ENCODE measurements at regions not wholly inside any gene's neighbourhood (a gene's known extent, or its start where the extent isn't known, plus 50 kb on each side); places are given as distances from the start of the nearest gene placed in this dataset.

DNA sequence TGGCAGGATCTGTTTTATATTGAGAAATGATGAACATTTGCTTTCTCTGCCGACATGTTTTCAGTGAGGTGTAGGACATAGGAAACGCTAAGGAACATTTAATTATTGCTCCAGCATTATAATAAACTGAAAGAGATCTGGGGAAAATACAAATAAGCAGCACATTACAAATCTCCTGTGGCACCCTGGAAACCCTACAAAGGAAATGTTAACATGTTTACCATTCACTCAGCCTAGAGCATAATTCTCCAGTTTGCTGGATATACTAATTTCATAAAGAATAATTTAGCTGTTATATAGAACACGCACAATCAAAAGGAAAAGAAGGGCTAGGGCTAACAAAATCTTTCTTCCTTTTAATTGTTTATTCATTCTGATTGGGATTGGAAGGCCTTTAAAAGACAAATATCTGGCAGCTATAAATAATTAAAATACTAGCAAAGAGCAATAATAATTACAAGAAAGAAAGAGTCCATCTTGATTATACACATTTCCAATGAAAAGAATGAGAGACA is 299.4 kb downstream of the CRPPA start:
- H3K27me3 ChIP-seq (ENCODE audit: control insufficient read depth in 4 of 4, insufficient read depth in 4 of 4, low read length in 3 of 4) = no peaks in the 10 kb centered on the region
- 96% methylated on average over 3 of the region's 3 CpGs for WGBS
- no peak for DNase-seq (ENCODE audit: low spot score)
- TF ChIP-seq, protein P1, sequence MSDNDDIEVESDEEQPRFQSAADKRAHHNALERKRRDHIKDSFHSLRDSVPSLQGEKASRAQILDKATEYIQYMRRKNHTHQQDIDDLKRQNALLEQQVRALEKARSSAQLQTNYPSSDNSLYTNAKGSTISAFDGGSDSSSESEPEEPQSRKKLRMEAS (IDR thresholded peaks at IDR 0.05) = no peak
- TF ChIP-seq EGR1 (IDR thresholded peaks at IDR 0.05; ENCODE audit: low read depth in 2 of 2) = no peak
- no peak for TF ChIP-seq FOXA2 (IDR thresholded peaks at IDR 0.05)
- no peak for TF ChIP-seq RXRA (IDR thresholded peaks at IDR 0.05)
- TF ChIP-seq HNF4G (IDR thresholded peaks at IDR 0.05) = no peak
- TF ChIP-seq CTCF (IDR thresholded peaks at IDR 0.05; ENCODE audit: low read depth, low read length, missing input control) = no peak
- TF ChIP-seq FOXA1 (IDR thresholded peaks at IDR 0.05) = no peak
- TF ChIP-seq GABPA (IDR thresholded peaks at IDR 0.05 in 1 of 2, conservative IDR thresholded peaks at IDR 0.05 in 1 of 2) = no peak
- no peak for TF ChIP-seq SP1 (IDR thresholded peaks at IDR 0.05)
- TF ChIP-seq ATF3 (IDR thresholded peaks at IDR 0.05) = no peak
- no peak for TF ChIP-seq NR2F2 (IDR thresholded peaks at IDR 0.05)
- TF ChIP-seq, protein P2, sequence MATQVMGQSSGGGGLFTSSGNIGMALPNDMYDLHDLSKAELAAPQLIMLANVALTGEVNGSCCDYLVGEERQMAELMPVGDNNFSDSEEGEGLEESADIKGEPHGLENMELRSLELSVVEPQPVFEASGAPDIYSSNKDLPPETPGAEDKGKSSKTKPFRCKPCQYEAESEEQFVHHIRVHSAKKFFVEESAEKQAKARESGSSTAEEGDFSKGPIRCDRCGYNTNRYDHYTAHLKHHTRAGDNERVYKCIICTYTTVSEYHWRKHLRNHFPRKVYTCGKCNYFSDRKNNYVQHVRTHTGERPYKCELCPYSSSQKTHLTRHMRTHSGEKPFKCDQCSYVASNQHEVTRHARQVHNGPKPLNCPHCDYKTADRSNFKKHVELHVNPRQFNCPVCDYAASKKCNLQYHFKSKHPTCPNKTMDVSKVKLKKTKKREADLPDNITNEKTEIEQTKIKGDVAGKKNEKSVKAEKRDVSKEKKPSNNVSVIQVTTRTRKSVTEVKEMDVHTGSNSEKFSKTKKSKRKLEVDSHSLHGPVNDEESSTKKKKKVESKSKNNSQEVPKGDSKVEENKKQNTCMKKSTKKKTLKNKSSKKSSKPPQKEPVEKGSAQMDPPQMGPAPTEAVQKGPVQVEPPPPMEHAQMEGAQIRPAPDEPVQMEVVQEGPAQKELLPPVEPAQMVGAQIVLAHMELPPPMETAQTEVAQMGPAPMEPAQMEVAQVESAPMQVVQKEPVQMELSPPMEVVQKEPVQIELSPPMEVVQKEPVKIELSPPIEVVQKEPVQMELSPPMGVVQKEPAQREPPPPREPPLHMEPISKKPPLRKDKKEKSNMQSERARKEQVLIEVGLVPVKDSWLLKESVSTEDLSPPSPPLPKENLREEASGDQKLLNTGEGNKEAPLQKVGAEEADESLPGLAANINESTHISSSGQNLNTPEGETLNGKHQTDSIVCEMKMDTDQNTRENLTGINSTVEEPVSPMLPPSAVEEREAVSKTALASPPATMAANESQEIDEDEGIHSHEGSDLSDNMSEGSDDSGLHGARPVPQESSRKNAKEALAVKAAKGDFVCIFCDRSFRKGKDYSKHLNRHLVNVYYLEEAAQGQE (IDR thresholded peaks at IDR 0.05) = no peak
- TF ChIP-seq JUND (IDR thresholded peaks at IDR 0.05) = no peak
- TF ChIP-seq YY1 (IDR thresholded peaks at IDR 0.05) = no peak
- TF ChIP-seq HNF4A (conservative IDR thresholded peaks at IDR 0.05) = no peak
- no peak for TF ChIP-seq ZBTB33 (IDR thresholded peaks at IDR 0.05)
- TF ChIP-seq TAF1 (conservative IDR thresholded peaks at IDR 0.05) = no peak
- TF ChIP-seq RAD21 (IDR thresholded peaks at IDR 0.05) = no peak
- H3K4me3 ChIP-seq (ENCODE audit: low read depth in 1 of 3, low read length in 3 of 3) = no peak overlapping the region
- no peaks in the 10 kb centered on the region for H3K4me1 ChIP-seq (ENCODE audit: control insufficient read depth in 4 of 4, insufficient read depth in 4 of 4, low read length in 3 of 4)
- no peak overlapping the region for H3K27ac ChIP-seq (ENCODE audit: low read depth in 1 of 2, low read length in 2 of 2)
- H3K9me3 ChIP-seq (ENCODE audit: control insufficient read depth in 4 of 4, low read length in 3 of 4) = no peaks in the 10 kb centered on the region
- H3K9ac ChIP-seq (ENCODE audit: low read depth in 1 of 2, low read length in 2 of 2) = no peak overlapping the region
- H3K36me3 ChIP-seq (ENCODE audit: control insufficient read depth in 4 of 4, insufficient read depth in 3 of 4, low read depth in 1 of 4, low read length in 3 of 4) = no peaks in the 10 kb centered on the region

Measured in liver (tissue), 8 donors.